Stomach (tissue), 4 donors: ENCODE measurements at regions not wholly inside any gene's neighbourhood (a gene's known extent, or its start where the extent isn't known, plus 50 kb on each side); places are given as distances from the start of the nearest gene placed in this dataset.

Source experiments
- POLR2A ChIP-seq, 4 donors: fragments of 450-650 bp; IDR thresholded peaks; one replicate each; pipeline ENCODE4 v1.6.1; 2016; ENCODE audit warnings: antibody characterized with exemption in 4 of 4, control low read depth in 2 of 4, mild to moderate bottlenecking in 1 of 4, moderate library complexity in 1 of 4
- TF ChIP-seq, protein P1 (sequence below), 7 experiments: fragments of 450-650 bp in 4 of 7; fragments of 200-600 bp in 3 of 7; sonication (generic) in 3 of 7; IDR thresholded peaks; one replicate each; pipeline ENCODE4 v1.5.1; 2016 to 2019; ENCODE audit warnings: antibody characterized with exemption in 7 of 7, control low read depth in 2 of 7, mild to moderate bottlenecking in 1 of 7

DNA sequence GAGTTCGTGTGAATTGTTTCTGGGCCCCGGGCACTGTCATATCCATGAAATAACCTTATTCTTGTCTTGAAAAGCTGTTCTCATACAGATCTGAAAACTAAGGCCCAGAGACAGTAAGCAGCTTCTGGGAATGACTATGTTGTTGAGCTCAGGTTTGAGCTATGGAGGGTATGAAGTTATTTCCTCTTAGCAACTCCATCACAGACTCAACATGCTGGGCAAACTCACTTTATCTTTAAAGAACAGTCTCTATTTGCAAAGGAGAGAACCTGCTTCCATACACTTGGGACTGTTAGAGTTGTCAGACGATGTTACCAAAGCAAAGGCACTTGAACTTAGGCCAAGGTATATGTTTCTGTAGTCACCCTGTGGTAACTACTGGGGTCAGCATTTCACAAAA, 90.0 kb downstream of the GPR88 start:
- TF ChIP-seq POLR2A (IDR thresholded peaks at IDR 0.05): no peak
- TF ChIP-seq, protein P1, sequence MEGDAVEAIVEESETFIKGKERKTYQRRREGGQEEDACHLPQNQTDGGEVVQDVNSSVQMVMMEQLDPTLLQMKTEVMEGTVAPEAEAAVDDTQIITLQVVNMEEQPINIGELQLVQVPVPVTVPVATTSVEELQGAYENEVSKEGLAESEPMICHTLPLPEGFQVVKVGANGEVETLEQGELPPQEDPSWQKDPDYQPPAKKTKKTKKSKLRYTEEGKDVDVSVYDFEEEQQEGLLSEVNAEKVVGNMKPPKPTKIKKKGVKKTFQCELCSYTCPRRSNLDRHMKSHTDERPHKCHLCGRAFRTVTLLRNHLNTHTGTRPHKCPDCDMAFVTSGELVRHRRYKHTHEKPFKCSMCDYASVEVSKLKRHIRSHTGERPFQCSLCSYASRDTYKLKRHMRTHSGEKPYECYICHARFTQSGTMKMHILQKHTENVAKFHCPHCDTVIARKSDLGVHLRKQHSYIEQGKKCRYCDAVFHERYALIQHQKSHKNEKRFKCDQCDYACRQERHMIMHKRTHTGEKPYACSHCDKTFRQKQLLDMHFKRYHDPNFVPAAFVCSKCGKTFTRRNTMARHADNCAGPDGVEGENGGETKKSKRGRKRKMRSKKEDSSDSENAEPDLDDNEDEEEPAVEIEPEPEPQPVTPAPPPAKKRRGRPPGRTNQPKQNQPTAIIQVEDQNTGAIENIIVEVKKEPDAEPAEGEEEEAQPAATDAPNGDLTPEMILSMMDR (IDR thresholded peaks at IDR 0.05): no peak
